ENCODE measurements at regions not wholly inside any gene's neighbourhood (a gene's known extent, or its start where the extent isn't known, plus 50 kb on each side); places are given as distances from the start of the nearest gene placed in this dataset.

DNA sequence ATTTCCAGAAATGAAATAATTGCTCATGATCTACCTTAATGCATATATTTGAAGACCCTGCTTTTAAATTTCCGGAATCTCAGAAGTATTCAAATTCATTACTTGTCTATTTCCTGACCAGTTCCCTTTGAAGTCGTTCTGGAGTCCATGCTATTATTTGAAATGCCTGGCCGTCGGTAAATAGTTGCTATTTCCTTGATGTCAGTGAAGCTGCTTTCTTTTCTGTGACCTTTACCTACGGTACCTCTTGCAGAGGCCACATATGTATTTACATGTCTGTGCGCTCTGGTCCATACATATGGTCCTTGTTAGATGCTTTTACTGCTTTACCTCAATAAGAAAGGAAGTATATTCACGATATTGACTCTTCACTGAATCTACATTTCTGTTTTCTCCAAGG lies 199.7 kb downstream of the PAPSS1 start:
- Histone ChIP-seq H3K4me2 (ENCODE audit: low read depth, low read length) (no peak overlapping the region), H2AFZ (replicated peaks; ENCODE audit: low read length, poor library complexity) (no peak overlapping the region), H3K23ac (ENCODE audit: low read depth, low read length) (no peak overlapping the region), H3K27ac (ENCODE audit: insufficient read depth, low read length) (no peak overlapping the region), H2BK5ac (ENCODE audit: low read depth, low read length, poor library complexity, severe bottlenecking) (no peak overlapping the region), H2AK5ac (ENCODE audit: low read depth, low read length) (no peak overlapping the region), H3K14ac (replicated peaks; ENCODE audit: low read depth, low read length) (no peak overlapping the region), H4K5ac (ENCODE audit: low read depth, low read length) (no peak overlapping the region), H3K27me3 (ENCODE audit: control insufficient read depth, insufficient read depth, low read length) (no peaks in the 10 kb centered on the region), H4K91ac (ENCODE audit: insufficient read depth, low read depth, low read length) (no peak overlapping the region), H2AK9ac (replicated peaks; ENCODE audit: low read depth, low read length, poor library complexity) (no peak overlapping the region), H3K18ac (ENCODE audit: low read depth, low read length) (no peak overlapping the region), H4K20me1 (ENCODE audit: insufficient read depth, low read length) (no peaks in the 10 kb centered on the region), H3K56ac (ENCODE audit: extremely low read depth, insufficient read depth, low read length) (no peak overlapping the region), H3K9me1 (ENCODE audit: insufficient read depth, low read length) (no peaks in the 10 kb centered on the region), H3K4me3 (ENCODE audit: insufficient read depth, low read depth, low read length) (no peak overlapping the region), H2BK20ac (ENCODE audit: low read depth, low read length) (no peak overlapping the region), H3K9me3 (ENCODE audit: control insufficient read depth, insufficient read depth, low read length) (no peaks in the 10 kb centered on the region), H3K79me1 (ENCODE audit: low read depth in 1 of 2, low read length in 2 of 2) (no peaks in the 10 kb centered on the region), H3K4ac (ENCODE audit: low read depth, low read length) (no peak overlapping the region), H2BK120ac (ENCODE audit: low read depth, low read length) (no peak overlapping the region), H3K9ac (ENCODE audit: low read depth, low read length) (no peak overlapping the region), H3K4me1 (ENCODE audit: control insufficient read depth, insufficient read depth, low read length) (no peaks in the 10 kb centered on the region), H2BK15ac (ENCODE audit: low read depth, low read length) (no peak overlapping the region), H4K8ac (ENCODE audit: low read depth in 2 of 2, low read length in 2 of 2) (no peak overlapping the region), H3K36me3 (ENCODE audit: control insufficient read depth, insufficient read depth, low read length) (no peaks in the 10 kb centered on the region)
- intact Hi-C loops (cut with micrococcal nuclease) (no loop called here), dilution Hi-C loops (cut with HindIII; ENCODE audit: low sequenced_read_pairs, unreplicated experiment) (no loop called here), in situ Hi-C loops (cut with MboI; ENCODE audit: low sequenced_read_pairs) (no loop called here)
- ATAC-seq (ENCODE audit: low read depth) (no peak), DNase-seq (no peak)
- no TSS peak for BruUV-seq (replicated peaks)
- no peak for TF ChIP-seq USF2 (IDR thresholded peaks at IDR 0.05; ENCODE audit: low read depth, low read length)
- no peak for TF ChIP-seq ELK1 (IDR thresholded peaks at IDR 0.05; ENCODE audit: borderline replicate concordance, low read depth, low read length)
- TF ChIP-seq, protein P1, sequence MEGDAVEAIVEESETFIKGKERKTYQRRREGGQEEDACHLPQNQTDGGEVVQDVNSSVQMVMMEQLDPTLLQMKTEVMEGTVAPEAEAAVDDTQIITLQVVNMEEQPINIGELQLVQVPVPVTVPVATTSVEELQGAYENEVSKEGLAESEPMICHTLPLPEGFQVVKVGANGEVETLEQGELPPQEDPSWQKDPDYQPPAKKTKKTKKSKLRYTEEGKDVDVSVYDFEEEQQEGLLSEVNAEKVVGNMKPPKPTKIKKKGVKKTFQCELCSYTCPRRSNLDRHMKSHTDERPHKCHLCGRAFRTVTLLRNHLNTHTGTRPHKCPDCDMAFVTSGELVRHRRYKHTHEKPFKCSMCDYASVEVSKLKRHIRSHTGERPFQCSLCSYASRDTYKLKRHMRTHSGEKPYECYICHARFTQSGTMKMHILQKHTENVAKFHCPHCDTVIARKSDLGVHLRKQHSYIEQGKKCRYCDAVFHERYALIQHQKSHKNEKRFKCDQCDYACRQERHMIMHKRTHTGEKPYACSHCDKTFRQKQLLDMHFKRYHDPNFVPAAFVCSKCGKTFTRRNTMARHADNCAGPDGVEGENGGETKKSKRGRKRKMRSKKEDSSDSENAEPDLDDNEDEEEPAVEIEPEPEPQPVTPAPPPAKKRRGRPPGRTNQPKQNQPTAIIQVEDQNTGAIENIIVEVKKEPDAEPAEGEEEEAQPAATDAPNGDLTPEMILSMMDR (conservative IDR thresholded peaks at IDR 0.05; ENCODE audit: low read depth, low read length), result no peak
- no peak for TF ChIP-seq POLR2A (IDR thresholded peaks at IDR 0.05; ENCODE audit: low read depth, low read length)
- TF ChIP-seq MAZ (IDR thresholded peaks at IDR 0.05; ENCODE audit: borderline replicate concordance, low read depth, low read length), result no peak
- TF ChIP-seq BHLHE40 (IDR thresholded peaks at IDR 0.05; ENCODE audit: low read depth, low read length), result no peak
- TF ChIP-seq CHD1 (IDR thresholded peaks at IDR 0.05; ENCODE audit: low read depth, low read length), result no peak
- no peak for TF ChIP-seq MXI1 (IDR thresholded peaks at IDR 0.05; ENCODE audit: borderline replicate concordance, low read depth, low read length)
- no peak for TF ChIP-seq SMC3 (IDR thresholded peaks at IDR 0.05; ENCODE audit: low read depth, low read length)
- TF ChIP-seq RFX5 (IDR thresholded peaks at IDR 0.05; ENCODE audit: low read depth, low read length), result no peak
- no peak for TF ChIP-seq RCOR1 (IDR thresholded peaks at IDR 0.05; ENCODE audit: insufficient replicate concordance, low read length)
- no peak for TF ChIP-seq CEBPB (IDR thresholded peaks at IDR 0.05; ENCODE audit: low read depth, low read length)
- no peak for TF ChIP-seq FOS (IDR thresholded peaks at IDR 0.05; ENCODE audit: low read depth, low read length)
- no peak for TF ChIP-seq RAD21 (IDR thresholded peaks at IDR 0.05; ENCODE audit: low read length)
- no peak for TF ChIP-seq NFE2L2 (IDR thresholded peaks at IDR 0.05; ENCODE audit: low read depth, low read length)
- TF ChIP-seq MAFK (IDR thresholded peaks at IDR 0.05; ENCODE audit: low read depth, low read length), result no peak
- POLR2A ChIA-PET (ENCODE audit: unreplicated experiment), result no interaction called here
- CTCF ChIA-PET, result no interaction called here
- WGBS, 2 experiments (ENCODE audit: extremely low coverage in 2 of 2, insufficient read length in 1 of 2), result 62% methylated on average over 4 of the region's 7 CpGs; no CpG with 5 or more reads in 1 of the 2 experiments
